PC-3 (cell line): ENCODE measurements at regions not wholly inside any gene's neighbourhood (a gene's known extent, or its start where the extent isn't known, plus 50 kb on each side); places are given as distances from the start of the nearest gene placed in this dataset.

Source experiments
- EZH2 ChIP-seq: fragments of 300-600 bp; sonication (generic); IDR thresholded peaks from one replicate; pipeline ENCODE4 v1.6.1; 2017; ENCODE audit warnings: antibody characterized with exemption, mild to moderate bottlenecking, low read length; ENCODE audit not compliant: unreplicated experiment
- TF ChIP-seq, protein P1 (sequence below): fragments of 300-600 bp; sonication (generic); conservative IDR thresholded peaks from 2 replicates; pipeline ENCODE4 v1.5.1; 2017; ENCODE audit warnings: antibody characterized with exemption, low read depth, mild to moderate bottlenecking, low read length

DNA sequence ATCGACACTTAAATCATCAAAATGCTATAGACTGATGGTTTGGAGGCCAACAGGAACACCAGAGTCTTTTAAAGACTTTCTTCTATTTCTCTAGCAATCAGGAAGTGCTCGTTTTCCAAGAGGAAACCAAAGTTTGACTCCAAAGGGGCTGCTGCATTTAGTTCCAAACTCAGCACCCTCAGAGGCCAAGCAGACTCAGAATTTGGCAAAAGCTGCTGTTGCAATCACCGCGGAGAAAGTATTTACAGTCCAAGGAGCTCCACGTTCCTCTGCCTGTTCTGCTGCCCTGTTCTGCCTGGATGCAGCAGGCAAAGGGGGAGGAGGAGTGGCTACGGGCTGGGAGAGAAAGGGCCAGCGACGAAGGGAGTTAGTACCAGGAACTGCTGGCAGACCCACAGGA, 325.1 kb downstream of the BCL11B start:
- TF ChIP-seq, protein P1, sequence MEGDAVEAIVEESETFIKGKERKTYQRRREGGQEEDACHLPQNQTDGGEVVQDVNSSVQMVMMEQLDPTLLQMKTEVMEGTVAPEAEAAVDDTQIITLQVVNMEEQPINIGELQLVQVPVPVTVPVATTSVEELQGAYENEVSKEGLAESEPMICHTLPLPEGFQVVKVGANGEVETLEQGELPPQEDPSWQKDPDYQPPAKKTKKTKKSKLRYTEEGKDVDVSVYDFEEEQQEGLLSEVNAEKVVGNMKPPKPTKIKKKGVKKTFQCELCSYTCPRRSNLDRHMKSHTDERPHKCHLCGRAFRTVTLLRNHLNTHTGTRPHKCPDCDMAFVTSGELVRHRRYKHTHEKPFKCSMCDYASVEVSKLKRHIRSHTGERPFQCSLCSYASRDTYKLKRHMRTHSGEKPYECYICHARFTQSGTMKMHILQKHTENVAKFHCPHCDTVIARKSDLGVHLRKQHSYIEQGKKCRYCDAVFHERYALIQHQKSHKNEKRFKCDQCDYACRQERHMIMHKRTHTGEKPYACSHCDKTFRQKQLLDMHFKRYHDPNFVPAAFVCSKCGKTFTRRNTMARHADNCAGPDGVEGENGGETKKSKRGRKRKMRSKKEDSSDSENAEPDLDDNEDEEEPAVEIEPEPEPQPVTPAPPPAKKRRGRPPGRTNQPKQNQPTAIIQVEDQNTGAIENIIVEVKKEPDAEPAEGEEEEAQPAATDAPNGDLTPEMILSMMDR, result no peak
- no peak for TF ChIP-seq EZH2
